Tibial nerve (tissue), 3 donors: ENCODE measurements at regions not wholly inside any gene's neighbourhood (a gene's known extent, or its start where the extent isn't known, plus 50 kb on each side); places are given as distances from the start of the nearest gene placed in this dataset.

Experiments used
- CTCF ChIP-seq, 5 experiments: fragments of 200-600 bp in 3 of 5; fragments of 450-650 bp in 2 of 5; sonication (generic) in 3 of 5; IDR thresholded peaks; one replicate each; pipeline ENCODE4 v1.5.1; 2016 to 2019; ENCODE audit warnings: antibody characterized with exemption in 5 of 5, mild to moderate bottlenecking in 3 of 5, moderate library complexity in 2 of 5
- POLR2A ChIP-seq, 2 donors: fragments of 450-650 bp; IDR thresholded peaks; one replicate each; pipeline ENCODE4 v1.6.1; 2017; ENCODE audit warnings: antibody characterized with exemption in 2 of 2, mild to moderate bottlenecking in 2 of 2, moderate library complexity in 2 of 2

- TF ChIP-seq POLR2A (IDR thresholded peaks at IDR 0.05) (no peak), CTCF (IDR thresholded peaks at IDR 0.05) (no peak)
Observed at GRCh38 chr5:8391911-8392310, 523.0 kb downstream of the MTRR start.
